Heart right ventricle (tissue), 16 donors: ENCODE measurements at regions not wholly inside any gene's neighbourhood (a gene's known extent, or its start where the extent isn't known, plus 50 kb on each side); places are given as distances from the start of the nearest gene placed in this dataset.

Experiments
- ATAC-seq, 8 donors: fragments of 200-7000 bp; cut with Tn5 transposase; one replicate each; pipeline ENCODE4 v1.9.1; 2020; ENCODE audit warnings: mild to moderate bottlenecking in 8 of 8, moderate library complexity in 8 of 8, moderate number of reproducible peaks in 1 of 8
- DNase-seq, 2 donors: peaks; one replicate each; pipeline ENCODE4 v3.0.0-alpha.2; 2020
- H3K27ac ChIP-seq, 10 donors: fragments of 200-600 bp; sonication (generic) in 2 of 10; one replicate each; pipeline versions ENCODE4 v1.5.0 to v1.8.0; 2020 to 2022; ENCODE audit warnings: mild to moderate bottlenecking in 3 of 10
- H3K27me3 ChIP-seq, 7 donors: fragments of 200-600 bp; one replicate each; pipeline ENCODE4 v1.8.0; 2021 to 2022; ENCODE audit warnings: mild to moderate bottlenecking in 2 of 7
- H3K36me3 ChIP-seq, 9 donors: fragments of 200-600 bp; sonication (generic) in 1 of 9; one replicate each; pipeline versions ENCODE4 v1.5.0 to v1.8.0; 2020 to 2022; ENCODE audit warnings: mild to moderate bottlenecking in 2 of 9
- H3K4me1 ChIP-seq, 9 donors: fragments of 200-600 bp; sonication (generic) in 1 of 9; one replicate each; pipeline versions ENCODE4 v1.5.0 to v1.8.0; 2020 to 2022; ENCODE audit warnings: mild to moderate bottlenecking in 4 of 9
- H3K4me3 ChIP-seq, 10 donors: fragments of 200-600 bp; sonication (generic) in 2 of 10; one replicate each; pipeline versions ENCODE4 v1.5.0 to v1.8.0; 2020 to 2022; ENCODE audit warnings: mild to moderate bottlenecking in 7 of 10, moderate library complexity in 2 of 10
- H3K9me3 ChIP-seq, 11 donors: fragments of 200-600 bp in 10 of 11; sonication (generic) in 2 of 11; one replicate each; pipeline versions ENCODE4 v1.5.0 to v1.8.0; 2013 to 2022; ENCODE audit warnings: mild to moderate bottlenecking in 2 of 11, control low read depth in 1 of 11, moderate library complexity in 1 of 11
- WGBS, 2 donors: extraction: QIAGEN DNeasy Blood & Tissue Kit; methylation state at CpG; one replicate each; pipeline ENCODE4 v1.1.7; 2013; ENCODE audit warnings: inconsistent platforms in 1 of 2; 5-methylcytosine and 5-hydroxymethylcytosine counted together
- intact Hi-C, 10 donors: fragments of 100-400 bp; cut with DNase I; formaldehyde crosslinking; loops; one replicate each; pipeline versions ENCODE4 v1.11.1 to v1.14.2; 2022
- TF ChIP-seq, protein P1 (sequence below), 9 donors: fragments of 200-600 bp; sonication (generic) in 2 of 9; IDR thresholded peaks; one replicate each; pipeline versions ENCODE4 v1.5.0 to v1.8.0; 2021 to 2022; ENCODE audit warnings: antibody characterized with exemption in 9 of 9, mild to moderate bottlenecking in 5 of 9, moderate library complexity in 1 of 9
- donor health status: Arrhythmogenic right ventricular cardiomyopathy.
- donor health status: ischemic (EF 13 %, LVEDD 7.1; RV severe dilation, severe dysfunction).
- donor health status: healthy with polysubstance abuse.
- donor health status: DM: no; HTN: yes; CAD: no.
- donor health status: DM: no; HTN: no; CAD: no.
- donor health status: ischemic (EF 25% LVEDD 6.9; RV normal size, moderate dysfunction).
- donor health status: ischemic (EF 25% LVEDD 5.7; RV mildly dilated, moderate dysfunction).
- donor health status: healthy.
- donor health status: DM: yes; HTN: yes; CAD: no.
- donor health status: Ischemic cardiomyopathy.
- donor health status: ischemic (EF 35%, LVEDD 5.7; RV mildly dilated, moderate dysfunction).
- donor health status: nonischemic (EF 11% LVEDD 7.7; RV severe dilation, severe dysfunction).
- donor health status: DM: yes; HTN: yes; CAD: no.
- donor health status: PGD.
- donor health status: ischemic (EF 29% LVEDD 5.4; RV normal size, mild dysfunction).
- donor health status: nonischemic (EF 23%, LVEDD 6.1; RV moderate dilation, normal function).

GRCh38 chr4:119939071-119939995 is 127.3 kb downstream of the MAD2L1 start:
- ATAC-seq (peak; percentile 78 to 95 (median 92)), DNase-seq (peak in 1 of 2 donors; percentile 45)
- H3K27me3 ChIP-seq: no peaks in the 10 kb centered on the region
- TF ChIP-seq, protein P1, sequence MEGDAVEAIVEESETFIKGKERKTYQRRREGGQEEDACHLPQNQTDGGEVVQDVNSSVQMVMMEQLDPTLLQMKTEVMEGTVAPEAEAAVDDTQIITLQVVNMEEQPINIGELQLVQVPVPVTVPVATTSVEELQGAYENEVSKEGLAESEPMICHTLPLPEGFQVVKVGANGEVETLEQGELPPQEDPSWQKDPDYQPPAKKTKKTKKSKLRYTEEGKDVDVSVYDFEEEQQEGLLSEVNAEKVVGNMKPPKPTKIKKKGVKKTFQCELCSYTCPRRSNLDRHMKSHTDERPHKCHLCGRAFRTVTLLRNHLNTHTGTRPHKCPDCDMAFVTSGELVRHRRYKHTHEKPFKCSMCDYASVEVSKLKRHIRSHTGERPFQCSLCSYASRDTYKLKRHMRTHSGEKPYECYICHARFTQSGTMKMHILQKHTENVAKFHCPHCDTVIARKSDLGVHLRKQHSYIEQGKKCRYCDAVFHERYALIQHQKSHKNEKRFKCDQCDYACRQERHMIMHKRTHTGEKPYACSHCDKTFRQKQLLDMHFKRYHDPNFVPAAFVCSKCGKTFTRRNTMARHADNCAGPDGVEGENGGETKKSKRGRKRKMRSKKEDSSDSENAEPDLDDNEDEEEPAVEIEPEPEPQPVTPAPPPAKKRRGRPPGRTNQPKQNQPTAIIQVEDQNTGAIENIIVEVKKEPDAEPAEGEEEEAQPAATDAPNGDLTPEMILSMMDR (IDR thresholded peaks at IDR 0.05): no peak
- H3K9me3 ChIP-seq: no peaks in the 10 kb centered on the region
- peaks cover 0 to 36% (median 5%) of the 10 kb centered on the region in 9 donors for H3K4me1 ChIP-seq
- H3K27ac ChIP-seq: peak overlapping the region in 9 of 10 donors; percentile 66 to 91 (median 87)
- WGBS, 2 donors: 38 to 51% methylated on average over 6 of the region's 6 CpGs
- H3K36me3 ChIP-seq: no peaks in the 10 kb centered on the region
- H3K4me3 ChIP-seq: peak overlapping the region in 9 of 10 donors; percentile 25 to 56 (median 47)
- intact Hi-C loops: no loop called here

DNA sequence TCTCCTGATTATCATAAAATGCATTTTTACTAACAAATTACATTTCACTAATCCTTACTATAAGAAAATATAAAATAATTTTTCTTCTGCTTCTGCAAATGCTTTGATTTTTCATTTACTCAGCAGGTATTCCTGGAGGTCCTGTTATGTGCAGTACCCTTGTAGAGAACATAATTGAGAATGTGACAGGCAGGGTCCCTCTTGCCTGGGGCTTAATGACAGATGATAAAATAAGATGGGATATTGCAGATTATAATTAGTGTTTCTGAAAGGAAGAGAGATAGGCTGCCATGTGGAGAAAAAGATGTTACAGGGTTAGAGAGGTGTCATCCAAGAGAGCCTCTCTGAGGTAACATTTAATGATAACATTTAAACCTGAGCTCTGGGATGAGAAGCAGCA is 128.9 kb downstream of the MAD2L1 start:
- no peak overlapping the region for H3K4me3 ChIP-seq
- ATAC-seq (no peak), DNase-seq (no peak)
- TF ChIP-seq, protein P1 (IDR thresholded peaks at IDR 0.05): no peak
- H3K4me1 ChIP-seq: peaks cover 0 to 26% (median 5%) of the 10 kb centered on the region in 9 donors
- no peaks in the 10 kb centered on the region for H3K27me3 ChIP-seq
- no peaks in the 10 kb centered on the region for H3K9me3 ChIP-seq
- H3K36me3 ChIP-seq: no peaks in the 10 kb centered on the region
- intact Hi-C loops: no loop called here
- no peak overlapping the region for H3K27ac ChIP-seq

GRCh38 chr4:119933606-119934005 is 133.0 kb downstream of the MAD2L1 start:
- TF ChIP-seq, protein P1 (IDR thresholded peaks at IDR 0.05): no peak
- WGBS, 2 donors: 96 to 98% methylated on average over 1 of the region's 1 CpG
- Histone ChIP-seq H3K4me3 (no peak overlapping the region), H3K9me3 (no peaks in the 10 kb centered on the region), H3K27me3 (no peaks in the 10 kb centered on the region), H3K36me3 (no peaks in the 10 kb centered on the region), H3K4me1 (peaks cover 0 to 9% (median under 1%) of the 10 kb centered on the region in 9 donors), H3K27ac (no peak overlapping the region)
- DNase-seq (no peak), ATAC-seq (no peak)
- intact Hi-C loops: no loop called here

DNA sequence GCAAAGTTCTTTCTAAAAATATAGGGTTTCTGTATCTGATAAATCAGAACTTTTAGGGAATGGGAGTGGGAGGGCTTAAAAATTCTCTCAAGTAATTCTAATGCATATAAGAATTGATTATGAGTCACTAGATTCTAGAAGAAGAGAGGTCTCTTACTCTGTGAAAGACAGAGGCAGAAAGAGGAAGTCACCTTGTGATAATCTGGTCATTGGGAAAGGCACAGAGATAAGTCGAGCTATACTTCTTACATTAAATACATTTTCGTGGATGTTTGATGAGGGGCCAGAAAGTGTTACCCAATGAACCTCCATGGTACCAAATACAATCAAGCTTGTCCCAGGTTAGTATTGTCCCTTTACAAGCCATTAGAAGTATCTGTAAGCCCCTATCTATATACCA is 134.4 kb downstream of the MAD2L1 start:
- Histone ChIP-seq H3K4me3 (no peak overlapping the region), H3K36me3 (no peaks in the 10 kb centered on the region), H3K27ac (no peak overlapping the region), H3K9me3 (no peaks in the 10 kb centered on the region), H3K27me3 (no peaks in the 10 kb centered on the region), H3K4me1 (no peaks in the 10 kb centered on the region)
- intact Hi-C loops: no loop called here
- WGBS, 2 donors: 66 to 75% methylated on average over 2 of the region's 2 CpGs
- TF ChIP-seq, protein P1 (IDR thresholded peaks at IDR 0.05): no peak
- DNase-seq (no peak), ATAC-seq (no peak)
